ENCODE measurements at regions not wholly inside any gene's neighbourhood (a gene's known extent, or its start where the extent isn't known, plus 50 kb on each side); places are given as distances from the start of the nearest gene placed in this dataset.

GRCh38 chr2:8224347-8225190, 457.3 kb upstream of the ID2 start:
- 87 to 90% (median 89%) methylated on average over 16 of the region's 16 CpGs for WGBS, 3 donors

DNA sequence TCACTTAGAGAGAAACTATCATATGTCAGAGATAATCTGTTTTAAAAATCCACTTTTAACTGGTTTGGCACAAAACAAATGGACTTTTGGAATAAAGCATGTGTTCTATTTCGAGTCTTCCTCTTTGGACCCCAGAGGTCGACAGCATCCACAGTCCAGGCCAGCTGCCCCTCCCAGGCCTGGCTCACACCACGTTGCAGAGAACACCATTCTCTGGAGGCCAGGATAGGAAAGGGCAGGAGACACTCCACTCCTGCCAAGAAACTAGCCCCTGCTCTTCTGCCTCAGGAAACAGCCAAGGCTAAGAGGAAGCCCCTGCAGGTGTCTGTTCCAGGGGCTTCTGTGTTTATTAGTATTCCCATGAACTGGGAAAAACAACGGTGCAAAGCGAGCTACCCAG, 456.6 kb upstream of the ID2 start:
- WGBS, 3 donors = 48 to 68% (median 53%) methylated on average over 5 of the region's 5 CpGs
- no peak overlapping the region for H3K27ac ChIP-seq (ENCODE audit: low read depth, low read length)

More at GRCh38 chr2:8224347-8225190, 457.3 kb upstream of the ID2 start:
- H3K27ac ChIP-seq (ENCODE audit: low read depth, low read length) = no peak overlapping the region

- WGBS, 3 donors = 83 to 92% (median 90%) methylated on average over 6 of the region's 6 CpGs
- H3K27ac ChIP-seq (ENCODE audit: low read depth, low read length) = no peak overlapping the region
Measured at GRCh38 chr2:8225798-8226197, 456.1 kb upstream of the ID2 start.

GRCh38 chr2:8229546-8229986, 452.3 kb upstream of the ID2 start:
- WGBS, 3 donors = 19 to 66% (median 29%) methylated on average over 10 of the region's 10 CpGs
- H3K27ac ChIP-seq (ENCODE audit: low read depth, low read length) = no peak overlapping the region

DNA sequence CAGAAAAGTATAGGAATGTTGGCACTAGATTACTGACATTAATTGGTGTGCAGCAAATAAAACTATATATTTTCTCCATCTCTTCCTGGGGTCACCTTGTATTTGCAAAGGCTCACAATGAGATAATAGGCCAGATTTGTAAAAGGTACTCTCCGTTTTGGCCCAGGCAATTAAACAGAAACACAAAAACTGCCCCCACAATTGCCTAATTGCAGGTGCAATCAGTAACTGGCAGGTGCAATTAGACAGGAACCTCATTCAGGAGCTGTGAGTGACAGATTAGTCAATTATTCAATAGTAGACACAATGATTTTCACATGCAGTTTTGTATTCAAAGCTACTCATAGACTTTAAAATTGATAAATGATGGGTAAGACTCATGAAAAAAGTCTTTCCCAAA, 451.4 kb upstream of the ID2 start:
- 78 to 86% (median 83%) methylated on average over 1 of the region's 1 CpG for WGBS, 3 donors
- H3K27ac ChIP-seq (ENCODE audit: low read depth, low read length) = no peak overlapping the region

DNA sequence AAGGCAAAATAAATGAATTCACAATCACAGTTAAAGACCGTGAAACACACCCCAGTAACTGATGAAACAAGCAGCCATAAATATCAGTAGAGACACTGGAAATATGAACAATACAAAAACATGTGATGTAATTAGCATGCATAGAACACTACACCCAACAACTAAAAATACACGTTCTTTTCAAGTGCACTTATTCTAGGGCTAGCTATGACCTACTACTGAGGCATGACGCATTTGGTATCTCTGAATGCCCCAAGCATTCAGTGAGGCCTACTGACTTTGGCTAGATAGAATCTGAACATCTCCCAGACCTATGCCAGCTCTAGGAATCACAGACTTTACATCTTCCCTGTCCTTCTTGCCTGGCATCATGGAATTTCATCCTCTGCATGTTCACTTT, 450.0 kb upstream of the ID2 start:
- H3K27ac ChIP-seq (ENCODE audit: low read depth, low read length) = no peak overlapping the region
- 93 to 95% (median 95%) methylated on average over 3 of the region's 3 CpGs for WGBS, 3 donors

DNA sequence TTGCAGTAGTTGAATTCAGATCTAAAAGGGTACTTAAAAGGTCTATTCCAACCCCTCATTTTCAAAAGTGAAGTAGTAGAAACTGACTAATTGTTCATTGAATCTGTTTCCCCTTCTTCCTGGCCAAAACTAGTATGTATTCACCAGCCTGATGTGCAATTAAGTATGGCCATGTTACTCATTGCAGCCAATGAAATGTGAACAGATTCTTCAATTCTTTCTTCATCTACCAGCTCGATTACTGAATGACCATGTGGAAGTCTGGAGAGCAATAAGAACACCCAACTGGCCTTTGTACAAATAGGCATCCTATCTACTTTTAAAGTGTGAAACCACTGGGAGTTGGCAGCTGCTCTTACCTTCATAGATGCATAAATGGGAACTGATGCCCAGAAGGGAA, 449.0 kb upstream of the ID2 start:
- 73 to 90% (median 87%) methylated on average over 1 of the region's 1 CpG for WGBS, 3 donors

DNA sequence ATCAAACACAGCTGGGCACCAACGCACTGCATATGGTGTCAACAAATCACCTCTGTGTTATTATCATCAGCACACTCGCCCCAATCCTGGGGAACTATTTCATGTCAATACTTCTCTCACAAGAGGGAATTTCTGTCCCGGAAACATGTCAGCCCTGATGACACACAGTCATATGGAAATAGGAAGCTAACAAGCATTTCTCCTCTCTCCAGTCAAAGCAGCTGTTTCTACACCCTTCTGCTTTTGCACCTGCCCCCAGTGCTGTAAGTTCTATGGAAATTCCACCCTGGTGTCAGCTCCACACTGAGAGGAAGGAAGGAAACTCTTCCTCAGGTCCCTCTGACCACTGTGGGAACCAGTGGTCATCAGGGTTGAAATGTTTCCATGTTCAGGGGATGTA, 447.6 kb upstream of the ID2 start:
- no peak overlapping the region for H3K27ac ChIP-seq (ENCODE audit: low read depth, low read length)
- 51 to 81% (median 60%) methylated on average over 3 of the region's 3 CpGs for WGBS, 3 donors

More for the DNA sequence above, 449.0 kb upstream of the ID2 start:
- no peak overlapping the region for H3K27ac ChIP-seq (ENCODE audit: low read depth, low read length)

- 50 to 80% (median 57%) methylated on average over 13 of the region's 13 CpGs for WGBS, 3 donors
- H3K27ac ChIP-seq (ENCODE audit: low read depth, low read length) = no peak overlapping the region
Measured at GRCh38 chr2:8234757-8235374, 447.0 kb upstream of the ID2 start.

DNA sequence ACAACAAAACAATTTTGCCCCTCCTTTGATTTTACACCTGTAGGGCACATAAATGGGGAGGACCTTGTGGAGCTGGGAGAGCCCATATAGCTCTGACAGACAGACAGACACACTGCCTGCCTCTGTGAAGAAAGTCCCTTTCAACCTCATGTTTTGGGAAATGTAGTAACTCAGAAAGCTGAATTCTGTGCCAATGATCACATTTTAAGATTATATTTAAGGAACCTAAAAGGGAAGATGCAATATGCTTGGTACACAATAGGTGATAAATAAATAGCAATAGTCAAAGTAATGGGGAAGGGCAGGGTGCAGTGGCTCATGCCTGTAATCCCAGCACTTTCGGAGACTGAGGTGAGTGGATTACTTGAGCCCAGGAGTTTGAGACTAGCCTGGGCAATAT, 446.4 kb upstream of the ID2 start:
- no peak overlapping the region for H3K27ac ChIP-seq (ENCODE audit: low read depth, low read length)
- 95 to 100% (median 100%) methylated on average over 1 of the region's 1 CpG for WGBS, 3 donors

GRCh38 chr2:8236391-8236790, 445.5 kb upstream of the ID2 start:
- no peak overlapping the region for H3K27ac ChIP-seq (ENCODE audit: low read depth, low read length)
- WGBS, 3 donors = 88 to 96% (median 90%) methylated on average over 2 of the region's 2 CpGs

- no peak overlapping the region for H3K27ac ChIP-seq (ENCODE audit: low read depth, low read length)
- 20 to 60% (median 26%) methylated on average over 8 of the region's 8 CpGs for WGBS, 3 donors
Measured at GRCh38 chr2:8238521-8239230, 443.2 kb upstream of the ID2 start.

- WGBS, 3 donors = 51 to 74% (median 61%) methylated on average over 5 of the region's 5 CpGs
- H3K27ac ChIP-seq (ENCODE audit: low read depth, low read length) = no peak overlapping the region
Measured at GRCh38 chr2:8239531-8240088, 442.2 kb upstream of the ID2 start.

GRCh38 chr2:8241317-8241716, 440.5 kb upstream of the ID2 start:
- 52 to 57% (median 55%) methylated on average over 3 of the region's 3 CpGs for WGBS, 3 donors
- no peak overlapping the region for H3K27ac ChIP-seq (ENCODE audit: low read depth, low read length)

- WGBS, 3 donors = 43 to 80% (median 46%) methylated on average over 2 of the region's 2 CpGs
- no peak overlapping the region for H3K27ac ChIP-seq (ENCODE audit: low read depth, low read length)
Measured at GRCh38 chr2:8242739-8243138, 439.1 kb upstream of the ID2 start.

DNA sequence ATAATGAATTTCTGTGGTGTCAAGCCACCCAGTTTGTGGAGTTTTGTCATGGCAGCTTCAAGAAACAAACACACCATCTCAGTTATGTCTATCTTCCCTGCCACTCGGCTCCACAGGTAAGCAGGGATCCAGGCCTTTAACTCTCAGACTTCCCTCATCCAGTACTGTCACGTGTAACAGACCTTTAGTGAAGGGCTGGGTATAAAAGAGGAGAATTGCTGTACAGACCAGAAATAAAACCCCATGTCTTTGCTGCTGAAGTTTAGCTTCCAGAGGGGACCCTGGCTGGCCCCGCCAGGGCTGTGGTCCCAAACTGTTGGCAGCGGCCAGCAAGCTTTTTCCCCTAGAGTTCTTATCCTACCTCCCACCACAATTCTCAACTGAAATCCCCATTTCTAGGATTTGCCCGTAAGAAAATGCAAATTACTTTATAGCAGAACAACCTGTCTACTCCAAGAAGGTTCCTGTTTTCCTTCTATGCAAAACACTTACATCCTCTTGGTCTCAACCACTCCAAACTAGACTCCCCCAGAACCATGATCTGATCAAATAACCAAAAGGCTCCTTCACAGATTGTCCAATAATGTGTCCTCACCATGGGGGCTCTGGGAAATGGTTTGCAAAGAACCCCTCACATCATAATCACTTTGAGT, 438.0 kb upstream of the ID2 start:
- H3K27ac ChIP-seq (ENCODE audit: low read depth, low read length) = no peak overlapping the region
- 90 to 95% (median 91%) methylated on average over 5 of the region's 5 CpGs for WGBS, 3 donors

- WGBS, 3 donors = 75 to 92% (median 81%) methylated on average over 2 of the region's 2 CpGs
- no peak overlapping the region for H3K27ac ChIP-seq (ENCODE audit: low read depth, low read length)
Measured at GRCh38 chr2:8244639-8245038, 437.2 kb upstream of the ID2 start.

DNA sequence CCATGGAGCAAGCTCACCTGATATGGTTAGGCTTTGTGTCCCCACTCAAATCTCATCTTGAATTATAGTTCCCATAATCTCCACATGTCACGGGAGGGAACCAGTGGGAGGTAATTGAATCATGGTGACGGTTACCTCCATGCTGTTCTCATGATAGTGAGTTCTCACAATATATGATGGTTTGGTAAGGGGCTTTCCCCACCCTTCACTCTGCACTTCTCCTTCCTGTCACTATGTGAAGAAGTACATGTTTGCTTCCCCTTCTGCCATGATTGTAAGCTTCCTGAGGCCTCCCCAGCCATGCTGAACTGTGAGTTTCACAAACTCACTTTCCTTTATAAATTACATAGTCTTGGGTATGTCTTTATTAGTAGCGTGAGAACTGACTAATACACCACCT, 435.7 kb upstream of the ID2 start:
- H3K27ac ChIP-seq (ENCODE audit: low read depth, low read length) = no peak overlapping the region
- 97 to 100% (median 99%) methylated on average over 3 of the region's 3 CpGs for WGBS, 3 donors

Measured in adipose tissue (tissue), 3 donors.